ENCODE measurements at regions not wholly inside any gene's neighbourhood (a gene's known extent, or its start where the extent isn't known, plus 50 kb on each side); places are given as distances from the start of the nearest gene placed in this dataset.

GRCh38 chr9:81266674-81267073 lies 422.7 kb downstream of the TLE1 start:
- Histone ChIP-seq H3K4me1 (ENCODE audit: insufficient read depth, poor library complexity, severe bottlenecking) (no peaks in the 10 kb centered on the region), H3K27me3 (ENCODE audit: insufficient read depth, poor library complexity, severe bottlenecking) (no peaks in the 10 kb centered on the region), H3K9me3 (ENCODE audit: severe bottlenecking) (no peaks in the 10 kb centered on the region), H3K36me3 (ENCODE audit: low read depth) (no peaks in the 10 kb centered on the region), H3K27ac (ENCODE audit: poor library complexity, severe bottlenecking) (no peak overlapping the region), H3K4me3 (ENCODE audit: severe bottlenecking) (no peak overlapping the region)
- TF ChIP-seq CTCF (IDR thresholded peaks at IDR 0.05; ENCODE audit: poor library complexity, severe bottlenecking): no peak
- DNase-seq (ENCODE audit: low spot score) (no peak), ATAC-seq (ENCODE audit: low read depth) (peak; percentile 72)

GRCh38 chr9:81266086-81266485 lies 423.3 kb downstream of the TLE1 start:
- Histone ChIP-seq H3K27me3 (ENCODE audit: insufficient read depth, poor library complexity, severe bottlenecking) (no peaks in the 10 kb centered on the region), H3K4me1 (ENCODE audit: insufficient read depth, poor library complexity, severe bottlenecking) (no peaks in the 10 kb centered on the region), H3K9me3 (ENCODE audit: severe bottlenecking) (no peaks in the 10 kb centered on the region), H3K27ac (ENCODE audit: poor library complexity, severe bottlenecking) (no peak overlapping the region), H3K4me3 (ENCODE audit: severe bottlenecking) (no peak overlapping the region), H3K36me3 (ENCODE audit: low read depth) (no peaks in the 10 kb centered on the region)
- DNase-seq (ENCODE audit: low spot score) (no peak), ATAC-seq (ENCODE audit: low read depth) (no peak)
- TF ChIP-seq CTCF (IDR thresholded peaks at IDR 0.05; ENCODE audit: poor library complexity, severe bottlenecking): no peak

GRCh38 chr9:81264516-81264915 lies 424.8 kb downstream of the TLE1 start:
- Histone ChIP-seq H3K4me1 (ENCODE audit: insufficient read depth, poor library complexity, severe bottlenecking) (no peaks in the 10 kb centered on the region), H3K4me3 (ENCODE audit: severe bottlenecking) (no peak overlapping the region), H3K9me3 (ENCODE audit: severe bottlenecking) (no peaks in the 10 kb centered on the region), H3K36me3 (ENCODE audit: low read depth) (no peaks in the 10 kb centered on the region), H3K27ac (ENCODE audit: poor library complexity, severe bottlenecking) (no peak overlapping the region), H3K27me3 (ENCODE audit: insufficient read depth, poor library complexity, severe bottlenecking) (no peaks in the 10 kb centered on the region)
- no peak for ATAC-seq (ENCODE audit: low read depth)
- TF ChIP-seq CTCF (IDR thresholded peaks at IDR 0.05; ENCODE audit: poor library complexity, severe bottlenecking): no peak
- no peak for DNase-seq (ENCODE audit: low spot score)

- no peak for ATAC-seq (ENCODE audit: low read depth)
- Histone ChIP-seq H3K4me1 (ENCODE audit: insufficient read depth, poor library complexity, severe bottlenecking) (no peaks in the 10 kb centered on the region), H3K27ac (ENCODE audit: poor library complexity, severe bottlenecking) (no peak overlapping the region), H3K27me3 (ENCODE audit: insufficient read depth, poor library complexity, severe bottlenecking) (no peaks in the 10 kb centered on the region), H3K4me3 (ENCODE audit: severe bottlenecking) (no peak overlapping the region), H3K36me3 (ENCODE audit: low read depth) (no peaks in the 10 kb centered on the region), H3K9me3 (ENCODE audit: severe bottlenecking) (no peaks in the 10 kb centered on the region)
- no peak for DNase-seq (ENCODE audit: low spot score)
- TF ChIP-seq CTCF (IDR thresholded peaks at IDR 0.05; ENCODE audit: poor library complexity, severe bottlenecking): no peak
These were observed 429.5 kb downstream of the TLE1 start for GRCh38 chr9:81259896-81260295.

- no peak for TF ChIP-seq CTCF (IDR thresholded peaks at IDR 0.05; ENCODE audit: poor library complexity, severe bottlenecking)
- Histone ChIP-seq H3K36me3 (ENCODE audit: low read depth) (no peaks in the 10 kb centered on the region), H3K9me3 (ENCODE audit: severe bottlenecking) (no peaks in the 10 kb centered on the region), H3K27ac (ENCODE audit: poor library complexity, severe bottlenecking) (no peak overlapping the region), H3K4me3 (ENCODE audit: severe bottlenecking) (no peak overlapping the region), H3K27me3 (ENCODE audit: insufficient read depth, poor library complexity, severe bottlenecking) (no peaks in the 10 kb centered on the region), H3K4me1 (ENCODE audit: insufficient read depth, poor library complexity, severe bottlenecking) (no peaks in the 10 kb centered on the region)
- DNase-seq (ENCODE audit: low spot score) (no peak), ATAC-seq (ENCODE audit: low read depth) (no peak)
These were observed 433.0 kb downstream of the TLE1 start for GRCh38 chr9:81256368-81256767.

All from RWPE2 (cell line).